ENCODE measurements at regions not wholly inside any gene's neighbourhood (a gene's known extent, or its start where the extent isn't known, plus 50 kb on each side); places are given as distances from the start of the nearest gene placed in this dataset.

DNA sequence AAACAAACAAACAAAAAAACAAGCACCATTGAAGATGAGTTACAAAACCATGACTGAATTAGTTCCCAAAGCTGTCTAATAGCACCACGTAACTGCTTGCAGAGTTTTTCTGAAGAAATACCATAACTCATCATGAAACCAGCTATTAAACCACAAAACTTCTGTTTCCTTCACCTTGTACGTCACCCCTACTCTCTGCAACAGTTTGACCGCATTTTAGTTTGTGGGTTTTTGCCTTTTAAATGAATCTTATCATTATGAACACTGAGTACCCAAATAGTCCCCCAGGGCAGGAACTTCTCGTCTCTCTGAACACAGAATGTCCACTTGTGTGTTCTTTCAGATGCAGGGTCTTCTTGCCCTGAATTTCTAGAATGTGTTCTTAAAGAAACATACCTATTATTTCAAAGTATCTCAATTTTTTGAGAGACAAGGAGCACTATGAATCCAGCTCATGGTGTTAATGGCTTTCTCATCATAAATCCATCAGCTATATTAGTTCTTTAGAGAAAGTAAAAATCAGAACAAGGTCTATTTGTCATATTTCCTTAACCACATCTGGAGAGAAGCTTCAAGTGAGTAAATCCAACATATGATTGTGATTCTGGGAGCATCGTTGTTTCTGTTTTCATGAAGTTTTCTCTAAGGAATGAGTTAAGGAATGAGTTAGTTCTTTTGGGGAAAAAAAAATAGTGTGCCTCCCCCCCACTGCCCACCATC, 210.6 kb downstream of the AUH start:
- no peak overlapping the region; the same call in 1 of the 2 replicates for H3K4me3 ChIP-seq (ENCODE audit: low read length)

DNA sequence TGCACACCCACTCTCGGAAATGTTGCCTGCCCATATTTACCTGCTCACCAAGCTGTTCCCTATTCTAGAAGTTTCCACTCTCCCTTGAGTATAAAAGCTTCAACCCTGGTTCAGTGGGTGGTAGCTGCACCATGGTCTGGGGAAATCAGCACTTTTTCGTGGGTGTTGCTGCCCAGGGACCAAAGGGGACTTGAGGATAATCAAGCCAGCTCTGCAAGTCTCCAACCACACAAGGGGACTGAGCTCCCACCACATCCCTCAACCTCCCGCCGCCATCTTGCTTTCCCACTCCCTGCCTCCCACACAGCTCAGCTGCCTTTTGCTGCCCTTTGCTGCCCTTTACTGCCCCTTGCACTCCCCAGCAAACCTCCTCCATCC, 210.0 kb downstream of the AUH start:
- no peak for TF ChIP-seq ZNF274 (IDR thresholded peaks at IDR 0.05; ENCODE audit: low read depth, low read length)
- H3K4me3 ChIP-seq (ENCODE audit: low read length) = no peak overlapping the region

More for the DNA sequence above, 210.6 kb downstream of the AUH start:
- TF ChIP-seq ZNF274 (IDR thresholded peaks at IDR 0.05; ENCODE audit: low read depth, low read length) = no peak

DNA sequence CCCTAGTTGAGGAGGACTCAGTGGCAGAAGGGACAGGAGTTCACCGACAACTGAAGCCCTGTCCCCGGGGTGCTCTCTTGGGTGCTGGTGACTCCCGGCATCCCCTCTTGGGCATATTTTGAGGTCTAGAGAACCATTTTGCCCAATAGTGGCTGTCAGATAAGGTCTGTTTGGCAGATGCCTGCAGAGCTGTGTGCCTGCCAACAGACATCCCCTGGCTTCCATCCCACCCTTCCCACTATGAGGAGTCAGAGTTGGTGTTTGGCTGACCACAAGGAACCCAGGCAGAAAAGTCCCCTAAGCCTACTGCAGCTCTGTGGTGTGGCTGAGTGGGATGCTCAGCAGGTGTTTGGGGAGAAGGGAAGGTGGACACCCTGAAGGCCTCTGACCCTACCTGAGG, 207.0 kb downstream of the AUH start:
- TF ChIP-seq ZNF274 (IDR thresholded peaks at IDR 0.05; ENCODE audit: low read depth, low read length) = no peak
- H3K4me3 ChIP-seq (ENCODE audit: low read length) = no peak overlapping the region

DNA sequence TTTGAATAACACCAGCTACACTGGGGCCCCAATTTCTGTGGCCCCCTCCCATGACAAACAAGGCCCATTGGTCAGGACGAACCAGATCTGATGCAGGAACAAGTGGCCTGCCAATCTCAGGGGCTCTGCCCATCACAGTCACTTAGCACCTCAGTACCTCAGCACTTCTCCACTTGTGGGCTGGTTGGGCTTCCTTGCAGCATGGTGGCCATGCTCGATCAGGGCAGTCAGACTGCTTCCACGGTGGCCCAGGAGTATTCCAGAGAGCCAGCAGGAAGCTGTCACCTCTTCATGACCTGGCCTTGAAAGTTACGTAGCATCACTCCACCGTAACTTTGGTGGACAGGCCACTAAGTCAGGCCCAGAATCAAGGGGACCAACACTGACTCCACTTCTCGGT, 206.5 kb downstream of the AUH start:
- no peak for TF ChIP-seq ZNF274 (IDR thresholded peaks at IDR 0.05; ENCODE audit: low read depth, low read length)
- H3K4me3 ChIP-seq (ENCODE audit: low read length) = no peak overlapping the region

DNA sequence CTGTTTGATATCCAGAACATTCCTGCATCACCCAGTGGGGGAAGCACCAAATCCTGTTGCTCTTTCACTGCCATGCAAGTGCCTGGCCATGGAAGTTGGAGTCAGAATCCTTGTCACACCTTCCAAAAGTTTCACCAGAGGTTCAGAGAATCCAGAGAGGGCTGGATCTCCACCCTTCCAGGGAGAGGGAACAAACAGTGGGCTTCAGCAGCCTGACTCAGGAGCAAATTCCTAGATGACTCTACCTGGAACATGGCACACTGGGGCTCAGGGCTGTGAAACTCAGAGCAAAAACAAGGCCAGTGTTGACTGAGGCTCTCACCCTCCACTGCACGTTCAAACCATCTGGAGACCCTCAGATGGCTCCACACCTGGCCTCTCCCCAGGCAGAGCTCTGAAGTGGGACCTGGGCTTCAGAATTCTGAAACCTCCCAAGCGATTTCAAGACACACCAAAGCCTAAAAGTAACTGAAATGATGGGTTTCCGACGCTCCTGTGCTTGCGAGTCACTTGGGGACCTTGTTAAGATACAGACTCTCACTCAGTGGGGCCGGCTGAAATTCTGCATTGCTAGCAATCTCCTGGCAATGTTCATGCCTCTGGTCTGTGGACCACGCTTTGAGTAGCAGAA, 205.9 kb downstream of the AUH start:
- no peak for TF ChIP-seq ZNF274 (IDR thresholded peaks at IDR 0.05; ENCODE audit: low read depth, low read length)

DNA sequence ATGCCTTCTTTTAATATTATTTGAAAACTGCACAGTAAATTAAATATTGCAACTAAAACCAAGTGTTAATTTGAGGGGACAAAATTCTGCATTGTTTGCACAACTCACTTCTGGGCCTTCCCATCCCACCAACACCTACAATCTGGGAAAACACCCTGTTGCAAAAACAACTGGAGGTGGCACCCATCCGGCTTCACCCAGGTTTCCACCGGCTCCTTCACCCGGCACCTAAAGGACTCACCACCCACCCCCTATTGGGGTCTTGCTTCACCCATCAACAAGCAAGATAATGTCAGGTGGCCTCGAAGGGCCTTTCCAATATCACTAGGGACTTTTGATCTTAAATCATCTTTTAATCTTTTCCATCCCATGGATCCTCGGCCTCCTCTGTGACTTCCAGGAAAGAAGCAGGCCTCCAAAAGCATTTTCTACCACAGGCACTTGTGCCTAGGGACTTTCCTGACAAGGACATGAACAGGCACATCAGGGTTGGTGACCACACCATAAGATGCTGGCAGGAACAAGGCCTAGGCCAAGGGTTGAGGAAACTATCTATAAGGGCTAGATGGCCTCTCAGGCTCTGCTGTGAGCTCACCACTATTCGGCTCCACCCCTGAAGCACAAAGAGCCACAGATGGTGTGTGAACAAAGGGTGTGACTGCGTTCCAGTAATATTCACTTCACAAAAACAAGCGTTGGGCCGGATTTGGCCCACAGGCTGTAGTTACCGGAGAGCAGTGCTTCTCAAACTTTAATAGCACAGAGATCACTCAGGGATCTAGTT, 205.1 kb downstream of the AUH start:
- no peak for TF ChIP-seq ZNF274 (IDR thresholded peaks at IDR 0.05; ENCODE audit: low read depth, low read length)
- H3K4me3 ChIP-seq (ENCODE audit: low read length) = no peak overlapping the region

More for the DNA sequence above, 205.9 kb downstream of the AUH start:
- no peak overlapping the region for H3K4me3 ChIP-seq (ENCODE audit: low read length)

DNA sequence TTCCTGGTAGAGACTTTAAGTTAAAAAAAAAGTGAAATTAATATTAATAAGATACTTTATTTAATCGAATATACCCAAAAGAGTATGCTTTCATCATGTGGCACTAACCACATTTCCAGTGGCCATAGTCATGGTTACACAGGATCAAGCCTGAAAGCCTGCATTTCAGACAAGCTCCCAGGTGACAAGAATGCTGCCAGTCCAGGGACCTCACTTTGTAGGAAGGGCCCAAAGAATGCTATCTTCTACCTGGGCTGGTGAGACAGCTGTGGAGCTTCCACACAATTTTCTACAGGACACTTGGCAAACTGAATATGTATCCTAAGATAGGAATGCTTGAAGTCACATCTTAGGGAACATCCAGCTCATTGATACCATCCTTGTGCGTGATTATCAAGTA, 203.8 kb downstream of the AUH start:
- H3K4me3 ChIP-seq (ENCODE audit: low read length) = no peak overlapping the region
- no peak for TF ChIP-seq ZNF274 (IDR thresholded peaks at IDR 0.05; ENCODE audit: low read depth, low read length)

DNA sequence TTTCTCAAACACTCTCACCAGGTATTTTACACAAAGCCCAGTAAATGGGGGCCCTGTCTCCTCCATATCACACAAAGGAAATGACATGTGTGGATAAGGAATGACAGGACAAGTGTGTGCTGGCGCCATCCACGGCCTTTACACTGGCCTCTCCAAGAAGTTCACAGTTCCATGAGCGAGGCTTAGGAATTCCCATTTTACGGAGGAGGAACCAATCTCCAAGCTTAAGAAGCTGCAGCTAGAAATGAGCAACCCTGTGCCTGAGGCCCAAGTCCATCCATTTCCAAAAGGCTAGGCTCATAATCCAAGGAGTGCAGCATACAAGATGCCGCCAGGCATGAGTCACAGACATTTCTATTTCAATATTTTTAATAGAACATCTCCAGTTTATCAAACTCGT, 203.4 kb downstream of the AUH start:
- no peak overlapping the region for H3K4me3 ChIP-seq (ENCODE audit: low read length)
- TF ChIP-seq ZNF274 (IDR thresholded peaks at IDR 0.05; ENCODE audit: low read depth, low read length) = no peak

DNA sequence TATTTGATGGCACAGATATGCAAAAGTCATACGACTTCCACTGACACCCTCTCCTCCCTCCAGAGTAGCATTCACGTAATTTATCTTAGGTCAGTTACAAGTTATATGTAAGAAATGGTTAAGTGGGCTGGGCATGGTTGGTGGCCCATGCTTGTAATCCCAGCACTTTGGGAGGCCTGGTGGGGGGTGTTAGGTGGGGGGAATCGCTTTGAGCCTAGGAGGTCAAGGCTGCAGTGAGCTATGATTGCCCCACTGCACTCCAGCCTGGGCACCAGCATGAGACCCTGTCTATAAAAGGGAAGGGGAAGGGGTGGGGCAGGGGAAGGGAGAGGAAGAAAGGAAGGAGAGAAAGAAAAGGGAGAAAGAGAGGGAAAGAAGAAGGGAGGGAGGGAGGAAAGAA, 202.8 kb downstream of the AUH start:
- TF ChIP-seq ZNF274 (IDR thresholded peaks at IDR 0.05; ENCODE audit: low read depth, low read length) = no peak

DNA sequence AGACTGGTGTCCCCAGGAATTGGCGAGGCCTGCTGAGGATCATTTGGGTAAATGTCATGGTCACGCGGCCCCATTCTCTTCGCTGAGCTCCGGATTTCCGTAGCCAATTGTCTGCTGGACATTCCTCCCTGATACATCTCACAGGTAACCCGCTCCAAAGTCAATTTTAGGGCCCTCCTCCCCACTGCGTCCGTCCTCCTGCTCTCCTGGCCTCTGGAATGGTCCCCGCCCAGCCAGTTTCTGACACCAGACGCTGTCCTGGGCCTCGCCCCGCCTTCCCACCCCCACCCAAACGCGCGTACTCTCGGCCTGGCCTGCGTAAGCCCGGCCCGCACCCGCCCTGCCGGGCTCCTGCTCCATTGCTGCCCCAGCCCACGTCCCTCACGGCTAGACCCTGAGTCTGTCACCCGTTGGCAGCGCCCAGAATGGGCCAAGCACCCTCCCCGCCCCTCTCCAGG, 202.0 kb downstream of the AUH start:
- TF ChIP-seq ZNF274 (IDR thresholded peaks at IDR 0.05; ENCODE audit: low read depth, low read length) = no peak
- H3K4me3 ChIP-seq (ENCODE audit: low read length) = no peak overlapping the region

More for the DNA sequence above, 202.8 kb downstream of the AUH start:
- no peak overlapping the region for H3K4me3 ChIP-seq (ENCODE audit: low read length)

DNA sequence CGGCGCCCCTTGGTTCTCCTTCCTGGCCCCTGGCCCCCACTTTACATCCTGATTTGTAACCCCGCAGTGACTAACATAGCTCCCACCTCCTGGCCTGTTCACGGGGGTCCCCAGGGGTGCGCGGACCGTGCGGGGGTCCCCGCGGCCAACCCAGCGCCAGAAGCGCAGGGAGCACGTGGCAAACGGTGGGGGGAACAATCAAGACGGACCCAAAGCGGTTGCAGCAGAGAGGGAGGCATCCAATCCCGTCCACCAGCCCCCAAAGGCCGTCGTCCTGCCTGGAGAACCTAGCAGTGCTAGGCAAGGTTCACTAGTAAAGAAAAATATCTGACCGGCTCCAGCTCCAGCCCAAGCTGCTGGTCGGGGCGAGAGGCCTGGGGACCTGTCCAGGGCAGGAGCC, 201.5 kb downstream of the AUH start:
- H3K4me3 ChIP-seq (ENCODE audit: low read length) = no peak overlapping the region

DNA sequence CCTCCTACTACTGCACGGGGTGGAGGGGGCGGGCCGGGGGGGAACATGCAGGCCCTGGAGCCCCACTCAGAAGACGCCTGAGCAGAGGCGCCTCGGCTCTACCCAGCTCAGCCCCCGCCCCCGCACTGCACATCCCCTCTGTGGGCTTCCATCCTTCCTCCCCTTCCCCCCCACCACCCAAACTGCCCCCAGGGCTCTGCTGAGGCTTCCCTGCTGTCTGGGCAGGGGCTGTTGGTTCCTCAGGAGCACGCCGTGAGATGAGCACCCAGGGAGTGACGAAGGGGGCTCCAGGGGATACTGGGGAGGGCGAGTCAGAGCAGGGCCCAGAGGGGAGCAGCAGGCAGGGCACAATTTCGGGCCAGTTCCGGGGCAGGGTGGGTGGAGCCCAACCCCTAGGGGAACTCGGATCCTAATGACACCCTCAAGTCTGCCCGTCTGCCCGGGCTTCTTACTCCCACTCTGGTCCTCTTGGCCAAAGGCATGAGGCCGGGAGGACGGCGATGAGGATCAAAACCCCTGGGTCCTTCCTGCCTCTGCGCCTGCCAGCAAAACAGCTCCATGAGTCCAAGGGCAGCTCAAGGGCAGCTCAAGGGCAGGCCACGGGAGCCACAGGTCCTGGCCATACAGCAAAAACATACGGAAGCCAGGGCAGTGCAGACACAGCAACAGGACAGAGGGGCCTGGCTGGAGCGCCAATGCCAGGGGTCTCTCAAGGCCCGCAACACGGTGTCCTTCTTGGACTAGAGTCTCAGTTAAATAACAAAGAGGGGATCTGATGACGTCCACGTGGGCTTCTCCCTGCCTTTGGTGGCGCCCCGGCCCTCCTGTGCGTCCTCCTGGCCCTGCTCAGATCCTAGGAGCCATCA, 200.9 kb downstream of the AUH start:
- TF ChIP-seq ZNF274 (IDR thresholded peaks at IDR 0.05; ENCODE audit: low read depth, low read length) = no peak
- H3K4me3 ChIP-seq (ENCODE audit: low read length) = no peak overlapping the region

More for the DNA sequence above, 201.5 kb downstream of the AUH start:
- TF ChIP-seq ZNF274 (IDR thresholded peaks at IDR 0.05; ENCODE audit: low read depth, low read length) = no peak

DNA sequence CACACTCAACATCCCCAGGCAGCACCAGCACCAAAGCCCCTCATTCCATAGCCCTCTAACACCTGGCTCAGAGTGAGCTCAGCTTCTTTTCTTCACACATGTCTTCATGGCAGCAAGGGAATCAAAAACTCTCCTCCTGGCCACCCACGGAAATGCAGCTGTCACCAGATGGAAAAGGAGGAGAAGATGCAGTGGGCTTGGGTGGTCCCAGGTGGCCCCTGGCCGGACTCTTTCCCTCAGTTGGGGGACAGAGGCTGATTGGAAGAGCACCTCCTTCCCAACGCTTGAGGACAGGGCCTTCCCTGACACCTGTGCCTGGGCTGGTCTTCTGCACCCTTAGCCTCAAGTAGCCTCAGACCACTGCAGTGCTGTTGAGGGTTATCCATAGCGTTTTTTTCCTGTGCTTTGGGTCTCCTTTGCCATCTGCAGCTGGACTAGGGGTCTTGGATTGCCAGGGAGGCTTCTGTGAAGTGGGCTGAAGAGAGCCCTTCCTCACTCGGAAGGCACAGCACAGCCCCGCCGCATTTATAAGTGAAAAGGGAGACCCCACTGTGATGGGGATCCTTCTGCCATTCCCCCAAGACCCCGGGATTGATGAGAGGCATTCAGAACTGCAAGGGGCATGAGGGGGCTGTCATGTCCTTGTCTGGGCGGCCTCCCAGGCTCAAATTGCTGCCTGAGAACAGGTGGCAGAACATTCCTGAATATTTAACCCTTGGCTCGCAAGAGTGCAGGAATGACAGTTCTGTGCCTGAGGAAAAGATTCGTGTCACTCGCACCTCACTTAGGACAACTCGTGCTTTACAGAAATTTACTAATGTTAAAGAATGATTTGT, 200.0 kb downstream of the AUH start:
- TF ChIP-seq ZNF274 (IDR thresholded peaks at IDR 0.05; ENCODE audit: low read depth, low read length) = no peak
- no peak overlapping the region for H3K4me3 ChIP-seq (ENCODE audit: low read length)

Data from GM08714 (cell line).